HCT116 (cell line): ENCODE measurements at regions not wholly inside any gene's neighbourhood (a gene's known extent, or its start where the extent isn't known, plus 50 kb on each side); places are given as distances from the start of the nearest gene placed in this dataset.

Experiments used
- ATAC-seq: fragments of 200-7000 bp; cut with Tn5 transposase; 2 replicates; pipeline ENCODE4 v1.9.1; 2020; ENCODE audit warnings: mild to moderate bottlenecking, moderate library complexity
- BruUV-seq: library from RNA; stranded (reverse); fragments of 400-500 nt; replicated peaks from 2 replicates; lab custom pipeline; 2021; lab: Mats Ljungman, UMichigan
- CTCF ChIA-PET: fragments of 300-600 bp; sonication (Branson Sonifier 250); formaldehyde crosslinking; loops from one replicate; lab custom pipeline; 2021; ENCODE audit warnings: antibody characterized with exemption; lab: Charles Lee
- POLR2A ChIA-PET: fragments of 300-600, 350-600 bp; sonication (Branson Sonifier 250); formaldehyde crosslinking; loops from one replicate; lab custom pipeline; 2021; ENCODE audit warnings: antibody characterized with exemption; lab: Charles Lee
- RAD21 ChIA-PET, 2 experiments: fragments of 300-600 bp; sonication (Branson Sonifier 250); formaldehyde crosslinking; loops; one replicate each; lab custom pipeline; 2023; ENCODE audit warnings: low total read pairs in 2 of 2; ENCODE audit not compliant: uncharacterized antibody in 2 of 2, unreplicated experiment in 2 of 2, low non-redundant PET in 1 of 2; lab: Charles Lee
- DNase-seq: peaks from one replicate; pipeline ENCODE4 v3.0.0-alpha.2; 2010; ENCODE audit warnings: low read depth, low spot score
- H2AFZ ChIP-seq: fragments of 200-600 bp; shearing (Covaris generic), sonication (generic); 2 replicates; pipeline ENCODE4 v1.6.1; 2017; ENCODE audit warnings: low read depth, mixed run types, mixed read lengths, antibody characterized with exemption, low read length; ENCODE audit not compliant: poor library complexity, severe bottlenecking
- H3K27ac ChIP-seq: 2 replicates; pipeline ENCODE4 v1.5.1; 2012; ENCODE audit warnings: low read depth, low read length
- H3K27me3 ChIP-seq: fragments of 200-600 bp; sonication (generic); 2 replicates; pipeline ENCODE4 v1.6.1; 2016; ENCODE audit warnings: mixed run types, low read length, mixed read lengths; ENCODE audit not compliant: insufficient read depth
- H3K36me3 ChIP-seq, 2 experiments: fragments of 200-500 bp in 1 of 2; fragments of 200-600 bp in 1 of 2; sonication (Bioruptor generic) in 1 of 2; sonication (generic) in 1 of 2; 2 replicates each; pipeline versions ENCODE4 v1.5.1 to v1.6.1; 2014 to 2016; ENCODE audit warnings: low read length in 2 of 2, inconsistent platforms in 1 of 2, mixed read lengths in 1 of 2, mixed run types in 1 of 2; ENCODE audit not compliant: insufficient read depth in 2 of 2, control insufficient read depth in 1 of 2
- H3K4me1 ChIP-seq, 2 experiments: fragments of 200-600 bp in 1 of 2; sonication (generic) in 1 of 2; 2 replicates each; pipeline versions ENCODE4 v1.5.1 to v1.6.1; 2012 to 2017; ENCODE audit warnings: low read length in 2 of 2, inconsistent platforms in 1 of 2, mild to moderate bottlenecking in 1 of 2, mixed read lengths in 1 of 2, mixed run types in 1 of 2, moderate library complexity in 1 of 2; ENCODE audit not compliant: insufficient read depth in 2 of 2, control insufficient read depth in 1 of 2
- H3K4me2 ChIP-seq: fragments of 200-600 bp; sonication (generic); 2 replicates; pipeline ENCODE4 v1.6.1; 2017; ENCODE audit warnings: mixed run types, low read length, mixed read lengths
- H3K4me3 ChIP-seq, 2 experiments: fragments of 200-600 bp in 1 of 2; sonication (generic) in 1 of 2; replicated peaks in 1 of 2; 2 replicates each; pipeline ENCODE4 v1.5.1; 2011 to 2016; ENCODE audit warnings: low read length in 2 of 2, control low read depth in 1 of 2, low read depth in 1 of 2, mild to moderate bottlenecking in 1 of 2, mixed read lengths in 1 of 2, mixed run types in 1 of 2
- H3K79me2 ChIP-seq: fragments of 200-600 bp; sonication (generic); 2 replicates; pipeline ENCODE4 v1.6.1; 2017; ENCODE audit warnings: mild to moderate bottlenecking, mixed run types, low read length, moderate library complexity, mixed read lengths; ENCODE audit not compliant: insufficient read depth
- H3K9ac ChIP-seq: fragments of 200-600 bp; sonication (generic); 2 replicates; pipeline ENCODE4 v1.6.1; 2016; ENCODE audit warnings: low read length, mixed read lengths
- H3K9me2 ChIP-seq: fragments of 200-600 bp; sonication (generic), shearing (Covaris generic); 2 replicates; pipeline ENCODE4 v1.6.1; 2017; ENCODE audit warnings: mixed run types, mild to moderate bottlenecking, moderate library complexity; ENCODE audit not compliant: insufficient read depth
- H3K9me3 ChIP-seq, 2 experiments: fragments of 200-500 bp in 1 of 2; fragments of 200-600 bp in 1 of 2; sonication (Bioruptor generic) in 1 of 2; sonication (generic) in 1 of 2; 2 replicates each; pipeline ENCODE4 v1.6.1; 2014 to 2017; ENCODE audit warnings: low read length in 2 of 2, mixed read lengths in 2 of 2, inconsistent platforms in 1 of 2, low read depth in 1 of 2, mild to moderate bottlenecking in 1 of 2, mixed run types in 1 of 2, moderate library complexity in 1 of 2; ENCODE audit not compliant: control insufficient read depth in 1 of 2, insufficient read depth in 1 of 2
- H4K20me1 ChIP-seq: fragments of 200-600 bp; sonication (generic), shearing (Covaris generic); 2 replicates; pipeline ENCODE4 v1.6.1; 2017; ENCODE audit warnings: mixed run types, mild to moderate bottlenecking, moderate library complexity; ENCODE audit not compliant: insufficient read depth
- CBX3 ChIP-seq: IDR thresholded peaks from 2 replicates; pipeline ENCODE4 v1.6.1; 2012; ENCODE audit warnings: low read depth
- CTCF ChIP-seq, 3 experiments: fragments of 200-600 bp in 1 of 3; sonication (generic) in 1 of 3; IDR thresholded peaks in 2 of 3; conservative IDR thresholded peaks in 1 of 3; 2 replicates each; pipeline ENCODE4 v1.5.1; 2012 to 2017; ENCODE audit warnings: low read depth in 2 of 3, low read length in 2 of 3, antibody characterized with exemption in 1 of 3, borderline replicate concordance in 1 of 3, control low read depth in 1 of 3, mild to moderate bottlenecking in 1 of 3, mixed read lengths in 1 of 3, mixed run types in 1 of 3, moderate library complexity in 1 of 3; ENCODE audit not compliant: insufficient read depth in 1 of 3
- EGR1 ChIP-seq: IDR thresholded peaks from 2 replicates; pipeline ENCODE4 v1.6.1; 2012; ENCODE audit warnings: low read depth
- ELF1 ChIP-seq: IDR thresholded peaks from 2 replicates; pipeline ENCODE4 v1.6.1; 2012; ENCODE audit warnings: low read depth, borderline replicate concordance
- EZH2 ChIP-seq: fragments of 200-600 bp; sonication (generic); IDR thresholded peaks from 2 replicates; pipeline ENCODE4 v1.6.1; 2017; ENCODE audit warnings: antibody characterized with exemption, mixed run types
- EZH2phosphoT487 ChIP-seq: fragments of 200-600 bp; IDR thresholded peaks from 2 replicates; pipeline ENCODE4 v1.6.1; 2018; ENCODE audit warnings: antibody characterized with exemption, borderline replicate concordance
- FOSL1 ChIP-seq: IDR thresholded peaks from 2 replicates; pipeline ENCODE4 v1.6.1; 2012; ENCODE audit warnings: low read depth
- MAX ChIP-seq: IDR thresholded peaks from 2 replicates; pipeline ENCODE4 v1.6.1; 2012
- POLR2A ChIP-seq: IDR thresholded peaks from 2 replicates; pipeline ENCODE4 v1.7.0; 2011; ENCODE audit warnings: borderline replicate concordance; ENCODE audit not compliant: insufficient read depth, insufficient read length; ENCODE audit errors: extremely low read depth
- POLR2AphosphoS5 ChIP-seq: IDR thresholded peaks from 2 replicates; pipeline ENCODE4 v1.6.1; 2011; ENCODE audit warnings: mild to moderate bottlenecking, low read depth, low read length, moderate library complexity
- RAD21 ChIP-seq: IDR thresholded peaks from 2 replicates; pipeline ENCODE4 v1.6.1; 2012; ENCODE audit warnings: low read depth, mild to moderate bottlenecking
- SP1 ChIP-seq: IDR thresholded peaks from 2 replicates; pipeline ENCODE4 v1.6.1; 2012; ENCODE audit warnings: low read depth
- SRF ChIP-seq: IDR thresholded peaks from 2 replicates; pipeline ENCODE4 v1.6.1; 2012; ENCODE audit warnings: low read depth
- YY1 ChIP-seq: IDR thresholded peaks from 2 replicates; pipeline ENCODE4 v1.6.1; 2011; ENCODE audit warnings: low read length, low read depth, moderate library complexity, mild to moderate bottlenecking; ENCODE audit not compliant: insufficient replicate concordance; ENCODE audit errors: extremely low read depth
- ZBTB33 ChIP-seq: IDR thresholded peaks from 2 replicates; pipeline ENCODE4 v1.6.1; 2011; ENCODE audit warnings: mild to moderate bottlenecking, low read length, moderate library complexity; ENCODE audit not compliant: insufficient replicate concordance; ENCODE audit errors: extremely low read depth
- ZFX ChIP-seq: fragments of 450-650 bp; IDR thresholded peaks from 2 replicates; pipeline ENCODE4 v1.6.1; 2017
- intact Hi-C: fragments of 100-400 bp; cut with micrococcal nuclease; formaldehyde crosslinking; loops from 2 replicates; pipeline ENCODE4 v1.10.0; 2022
- TF ChIP-seq, protein P1 (sequence below): IDR thresholded peaks from 2 replicates; pipeline ENCODE4 v1.6.1; 2012; ENCODE audit warnings: low read depth

DNA sequence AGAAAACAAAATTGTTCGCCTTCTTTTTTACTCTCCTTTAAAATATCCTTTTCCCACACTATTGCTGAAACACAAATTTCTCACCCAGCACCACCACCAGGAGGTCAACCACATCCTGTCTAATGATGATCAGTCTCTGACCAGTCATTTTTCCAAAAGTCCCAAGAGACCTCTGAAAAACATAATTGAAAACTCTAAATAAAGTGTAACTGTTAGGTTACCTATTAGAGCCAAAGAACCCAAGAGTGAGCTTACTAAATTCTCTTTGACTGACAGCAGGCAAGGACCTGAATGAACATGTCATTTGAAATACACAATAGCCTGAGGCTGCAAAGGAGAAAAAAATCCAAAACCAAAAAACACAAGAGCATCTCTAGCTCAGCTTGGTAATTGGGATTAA is 735.4 kb downstream of the CBLN4 start (continued):
- TF ChIP-seq RAD21, result no peak
- no peak for TF ChIP-seq EZH2phosphoT487
- TF ChIP-seq FOSL1, result no peak
- TF ChIP-seq SP1, result no peak
- no peak for TF ChIP-seq POLR2AphosphoS5
- no peak for TF ChIP-seq EZH2
- no peak for TF ChIP-seq YY1
- no peak for TF ChIP-seq SRF
- TF ChIP-seq CBX3, result no peak
- no peak for TF ChIP-seq ELF1

GRCh38 chr20:55266361-55266760 is 739.0 kb downstream of the CBLN4 start:
- intact Hi-C loops, result no loop called here
- Histone ChIP-seq H3K4me2 (no peak overlapping the region), H3K79me2 (no peaks in the 10 kb centered on the region), H3K9me3 (peaks cover 3 to 28% of the 10 kb centered on the region in 2 experiments; a peak in 3 of 4 replicates), H2AFZ (no peak overlapping the region), H3K27ac (no peak overlapping the region), H3K36me3 (no peaks in the 10 kb centered on the region), H3K9ac (no peak overlapping the region), H4K20me1 (no peaks in the 10 kb centered on the region), H3K4me1 (no peaks in the 10 kb centered on the region), H3K9me2 (no peaks in the 10 kb centered on the region), H3K4me3 (no peak overlapping the region), H3K27me3 (no peaks in the 10 kb centered on the region)
- no peak for DNase-seq
- POLR2A ChIA-PET, result no interaction called here
- TF ChIP-seq, protein P1, sequence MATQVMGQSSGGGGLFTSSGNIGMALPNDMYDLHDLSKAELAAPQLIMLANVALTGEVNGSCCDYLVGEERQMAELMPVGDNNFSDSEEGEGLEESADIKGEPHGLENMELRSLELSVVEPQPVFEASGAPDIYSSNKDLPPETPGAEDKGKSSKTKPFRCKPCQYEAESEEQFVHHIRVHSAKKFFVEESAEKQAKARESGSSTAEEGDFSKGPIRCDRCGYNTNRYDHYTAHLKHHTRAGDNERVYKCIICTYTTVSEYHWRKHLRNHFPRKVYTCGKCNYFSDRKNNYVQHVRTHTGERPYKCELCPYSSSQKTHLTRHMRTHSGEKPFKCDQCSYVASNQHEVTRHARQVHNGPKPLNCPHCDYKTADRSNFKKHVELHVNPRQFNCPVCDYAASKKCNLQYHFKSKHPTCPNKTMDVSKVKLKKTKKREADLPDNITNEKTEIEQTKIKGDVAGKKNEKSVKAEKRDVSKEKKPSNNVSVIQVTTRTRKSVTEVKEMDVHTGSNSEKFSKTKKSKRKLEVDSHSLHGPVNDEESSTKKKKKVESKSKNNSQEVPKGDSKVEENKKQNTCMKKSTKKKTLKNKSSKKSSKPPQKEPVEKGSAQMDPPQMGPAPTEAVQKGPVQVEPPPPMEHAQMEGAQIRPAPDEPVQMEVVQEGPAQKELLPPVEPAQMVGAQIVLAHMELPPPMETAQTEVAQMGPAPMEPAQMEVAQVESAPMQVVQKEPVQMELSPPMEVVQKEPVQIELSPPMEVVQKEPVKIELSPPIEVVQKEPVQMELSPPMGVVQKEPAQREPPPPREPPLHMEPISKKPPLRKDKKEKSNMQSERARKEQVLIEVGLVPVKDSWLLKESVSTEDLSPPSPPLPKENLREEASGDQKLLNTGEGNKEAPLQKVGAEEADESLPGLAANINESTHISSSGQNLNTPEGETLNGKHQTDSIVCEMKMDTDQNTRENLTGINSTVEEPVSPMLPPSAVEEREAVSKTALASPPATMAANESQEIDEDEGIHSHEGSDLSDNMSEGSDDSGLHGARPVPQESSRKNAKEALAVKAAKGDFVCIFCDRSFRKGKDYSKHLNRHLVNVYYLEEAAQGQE, result no peak
- TF ChIP-seq ZFX, result no peak
- TF ChIP-seq POLR2AphosphoS5, result no peak
- no peak for TF ChIP-seq CTCF (IDR thresholded peaks at IDR 0.05 in 2 of 3, conservative IDR thresholded peaks at IDR 0.05 in 1 of 3; ENCODE audit: borderline replicate concordance in 1 of 3, insufficient read depth in 1 of 3, low read depth in 2 of 3, low read length in 2 of 3)
- TF ChIP-seq POLR2A, result no peak
- no peak for TF ChIP-seq CBX3
- no peak for TF ChIP-seq SRF
- no peak for TF ChIP-seq ZBTB33
- no peak for TF ChIP-seq MAX
- no peak for TF ChIP-seq EGR1
- no peak for TF ChIP-seq RAD21
- no peak for ATAC-seq
- CTCF ChIA-PET, result no interaction called here
- BruUV-seq, result no TSS peak
- RAD21 ChIA-PET, result no interaction called here
